Activated CD8-positive, alpha-beta T cell treated with anti-CD3 and anti-CD28 coated beads for 36 hours (primary cell): ENCODE measurements at regions not wholly inside any gene's neighbourhood (a gene's known extent, or its start where the extent isn't known, plus 50 kb on each side); places are given as distances from the start of the nearest gene placed in this dataset.

Experiments
- ATAC-seq: fragments of 200-7000 bp; cut with Tn5 transposase; one replicate; pipeline ENCODE4 v1.10.0; 2021; ENCODE audit warnings: mild to moderate bottlenecking, moderate library complexity
- CTCF ChIA-PET: fragments of 350-600 bp; sonication (Branson Sonifier 250); formaldehyde crosslinking; loops from one replicate; lab custom pipeline; 2021; ENCODE audit warnings: antibody characterized with exemption; lab: Charles Lee
- POLR2A ChIA-PET: fragments of 350-600 bp; sonication (Branson Sonifier 250); formaldehyde crosslinking; loops from one replicate; lab custom pipeline; 2021; ENCODE audit warnings: antibody characterized with exemption; lab: Charles Lee
- DNase-seq: peaks from one replicate; pipeline ENCODE4 v3.0.0-alpha.2; 2020
- H3K27ac Mint-ChIP-seq: one replicate; pipeline ENCODE4 v1.8.0; 2021; ENCODE audit warnings: mild to moderate bottlenecking, mixed read lengths
- H3K27me3 Mint-ChIP-seq: one replicate; pipeline ENCODE4 v1.8.0; 2021; ENCODE audit warnings: mixed read lengths
- H3K36me3 Mint-ChIP-seq: one replicate; pipeline ENCODE4 v1.8.0; 2021; ENCODE audit warnings: low read depth, mixed read lengths
- H3K4me1 Mint-ChIP-seq: one replicate; pipeline ENCODE4 v1.8.0; 2021; ENCODE audit warnings: low read depth, mixed read lengths
- H3K4me3 Mint-ChIP-seq: one replicate; pipeline ENCODE4 v1.8.0; 2021; ENCODE audit warnings: mild to moderate bottlenecking, moderate library complexity, mixed read lengths
- H3K9me3 Mint-ChIP-seq: one replicate; pipeline ENCODE4 v1.8.0; 2021; ENCODE audit warnings: mixed read lengths
- intact Hi-C: fragments of 100-400 bp; cut with micrococcal nuclease; formaldehyde crosslinking; loops from one replicate; pipeline ENCODE4 v1.10.0; 2022
- TF ChIP-seq, protein P1 (sequence below): fragments of 200-600 bp; IDR thresholded peaks from one replicate; pipeline ENCODE4 v1.8.0; 2022; ENCODE audit warnings: antibody characterized with exemption, mild to moderate bottlenecking

DNA sequence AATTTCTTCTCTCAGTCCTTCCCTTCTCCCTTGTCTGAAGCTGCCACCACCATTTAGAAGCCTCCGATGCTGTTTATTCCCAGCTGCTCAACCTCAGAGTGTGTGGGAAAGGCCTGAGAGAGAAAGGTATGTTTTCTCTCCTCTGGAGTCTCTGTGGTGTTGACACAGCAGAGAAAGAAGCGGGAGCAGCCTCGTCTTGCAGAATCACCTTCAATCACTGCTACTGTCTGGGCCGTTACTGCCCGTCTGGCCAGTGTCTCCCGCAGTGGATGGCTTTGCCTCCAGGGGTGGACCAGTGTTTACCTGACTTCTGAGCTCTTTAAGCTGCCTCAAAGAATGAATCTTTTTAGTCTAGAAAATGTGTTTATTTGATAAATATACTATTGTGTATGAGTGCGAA lies 148.9 kb upstream of the FAM47C start:
- intact Hi-C loops = no loop called here
- H3K4me1 Mint-ChIP-seq = no peaks in the 10 kb centered on the region
- H3K27ac Mint-ChIP-seq = no peak overlapping the region
- H3K27me3 Mint-ChIP-seq = no peaks in the 10 kb centered on the region
- TF ChIP-seq, protein P1, sequence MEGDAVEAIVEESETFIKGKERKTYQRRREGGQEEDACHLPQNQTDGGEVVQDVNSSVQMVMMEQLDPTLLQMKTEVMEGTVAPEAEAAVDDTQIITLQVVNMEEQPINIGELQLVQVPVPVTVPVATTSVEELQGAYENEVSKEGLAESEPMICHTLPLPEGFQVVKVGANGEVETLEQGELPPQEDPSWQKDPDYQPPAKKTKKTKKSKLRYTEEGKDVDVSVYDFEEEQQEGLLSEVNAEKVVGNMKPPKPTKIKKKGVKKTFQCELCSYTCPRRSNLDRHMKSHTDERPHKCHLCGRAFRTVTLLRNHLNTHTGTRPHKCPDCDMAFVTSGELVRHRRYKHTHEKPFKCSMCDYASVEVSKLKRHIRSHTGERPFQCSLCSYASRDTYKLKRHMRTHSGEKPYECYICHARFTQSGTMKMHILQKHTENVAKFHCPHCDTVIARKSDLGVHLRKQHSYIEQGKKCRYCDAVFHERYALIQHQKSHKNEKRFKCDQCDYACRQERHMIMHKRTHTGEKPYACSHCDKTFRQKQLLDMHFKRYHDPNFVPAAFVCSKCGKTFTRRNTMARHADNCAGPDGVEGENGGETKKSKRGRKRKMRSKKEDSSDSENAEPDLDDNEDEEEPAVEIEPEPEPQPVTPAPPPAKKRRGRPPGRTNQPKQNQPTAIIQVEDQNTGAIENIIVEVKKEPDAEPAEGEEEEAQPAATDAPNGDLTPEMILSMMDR = no peak
- H3K9me3 Mint-ChIP-seq = no peaks in the 10 kb centered on the region
- H3K36me3 Mint-ChIP-seq = no peaks in the 10 kb centered on the region
- ChIA-PET POLR2A (no interaction called here), CTCF (no interaction called here)
- H3K4me3 Mint-ChIP-seq = no peak overlapping the region
- ATAC-seq = no peak
- no peak for DNase-seq

DNA sequence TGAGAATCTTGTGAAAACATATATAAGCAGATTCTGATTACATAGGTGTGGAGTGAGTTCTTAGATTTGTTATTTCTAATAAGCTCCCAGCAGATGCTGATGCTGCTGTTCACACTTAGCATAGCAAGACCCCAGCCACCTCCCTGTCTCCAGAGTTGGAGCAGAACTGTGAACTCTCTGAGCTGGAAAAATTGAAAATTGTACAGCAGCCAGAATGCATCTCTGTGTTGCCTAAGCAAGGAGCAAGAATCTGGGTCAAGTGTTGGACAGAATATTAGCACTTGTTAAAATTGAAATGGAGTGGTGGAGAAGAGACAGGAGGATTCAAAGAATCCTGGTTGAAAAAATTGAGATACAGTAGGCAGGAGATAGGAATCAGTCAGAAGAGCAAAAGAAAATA lies 146.6 kb upstream of the FAM47C start:
- Mint-ChIP-seq H3K4me3 (no peak overlapping the region), H3K36me3 (no peaks in the 10 kb centered on the region), H3K27ac (no peak overlapping the region), H3K4me1 (no peaks in the 10 kb centered on the region), H3K27me3 (no peaks in the 10 kb centered on the region), H3K9me3 (no peaks in the 10 kb centered on the region)
- ChIA-PET CTCF (no interaction called here), POLR2A (no interaction called here)
- ATAC-seq (no peak), DNase-seq (no peak)
- intact Hi-C loops = no loop called here
- TF ChIP-seq, protein P1 = no peak

DNA sequence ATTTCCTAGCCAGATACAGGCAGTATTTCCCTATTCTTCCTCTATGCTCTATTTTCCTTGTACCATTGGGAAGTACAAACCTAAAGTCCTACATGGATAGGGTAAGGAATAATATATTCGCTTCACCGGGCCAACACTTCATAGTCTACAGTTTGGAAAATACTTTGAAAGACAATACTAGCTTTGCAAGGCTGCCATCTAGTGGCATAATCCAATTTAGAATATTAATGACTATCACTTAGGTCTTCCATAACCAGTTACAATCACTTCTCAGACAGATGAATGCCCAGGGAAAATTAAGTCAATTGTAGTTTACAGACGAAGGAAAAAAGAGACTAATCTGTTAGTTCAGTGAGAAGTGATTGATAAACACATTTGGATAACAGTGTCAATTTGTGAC lies 141.0 kb upstream of the FAM47C start:
- POLR2A ChIA-PET = no interaction called here
- TF ChIP-seq, protein P1 = peak; percentile 27
- H3K36me3 Mint-ChIP-seq = no peaks in the 10 kb centered on the region
- no peaks in the 10 kb centered on the region for H3K4me1 Mint-ChIP-seq
- no peaks in the 10 kb centered on the region for H3K27me3 Mint-ChIP-seq
- no peak overlapping the region for H3K4me3 Mint-ChIP-seq
- ATAC-seq (no peak), DNase-seq (no peak)
- H3K27ac Mint-ChIP-seq = no peak overlapping the region
- H3K9me3 Mint-ChIP-seq = no peaks in the 10 kb centered on the region
- CTCF ChIA-PET = interaction anchor here (1.1 kb wide), 1 partner anchor 13 kb away, joined by 3 read pairs; no protein-coding TSS in a partner anchor
- intact Hi-C loops = no loop called here

DNA sequence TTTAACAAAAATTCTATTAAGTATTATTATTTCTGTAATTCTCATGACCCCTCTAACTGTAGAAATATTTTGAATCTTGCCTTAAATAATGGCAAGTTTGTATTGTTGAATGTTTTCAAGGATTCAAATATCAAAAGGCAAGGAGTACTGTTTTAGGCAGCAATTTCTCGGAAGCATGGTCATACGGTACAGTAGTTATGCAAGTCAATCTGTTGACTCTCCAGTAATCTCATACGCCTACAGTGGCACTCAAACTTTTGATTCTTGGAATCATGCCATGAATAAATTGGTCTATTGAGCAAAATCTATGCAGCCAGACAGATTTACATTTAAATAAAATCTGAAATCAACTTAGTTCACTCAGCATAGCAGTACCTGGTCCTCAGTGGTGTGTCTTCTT lies 139.6 kb upstream of the FAM47C start:
- Mint-ChIP-seq H3K27ac (no peak overlapping the region), H3K36me3 (no peaks in the 10 kb centered on the region), H3K4me1 (no peaks in the 10 kb centered on the region), H3K9me3 (no peaks in the 10 kb centered on the region), H3K4me3 (no peak overlapping the region), H3K27me3 (no peaks in the 10 kb centered on the region)
- POLR2A ChIA-PET = no interaction called here
- no peak for ATAC-seq
- CTCF ChIA-PET = no interaction called here
- TF ChIP-seq, protein P1 = no peak
- DNase-seq = no peak
- intact Hi-C loops = no loop called here

DNA sequence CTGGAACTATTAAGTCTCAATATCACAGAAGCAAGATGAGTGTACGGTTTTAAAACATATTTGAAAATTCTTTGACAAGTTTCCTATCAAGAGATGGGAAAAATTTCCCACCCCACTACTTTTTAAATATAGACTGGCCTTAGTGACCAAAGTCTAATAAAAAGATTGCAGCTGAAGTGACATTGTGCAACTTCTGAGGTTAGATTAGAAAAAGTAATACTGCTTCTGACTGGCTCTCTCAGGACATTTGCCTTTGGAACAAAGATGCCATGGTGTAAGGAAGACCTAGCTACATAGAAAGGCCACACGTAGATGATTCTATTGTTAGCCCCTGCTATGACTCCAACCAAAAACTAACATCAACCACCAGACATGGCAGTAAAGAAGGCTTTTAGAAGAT lies 138.7 kb upstream of the FAM47C start:
- no peak for ATAC-seq
- H3K9me3 Mint-ChIP-seq = no peaks in the 10 kb centered on the region
- H3K27me3 Mint-ChIP-seq = no peaks in the 10 kb centered on the region
- TF ChIP-seq, protein P1 = no peak
- no peak for DNase-seq
- no peaks in the 10 kb centered on the region for H3K4me1 Mint-ChIP-seq
- intact Hi-C loops = no loop called here
- H3K36me3 Mint-ChIP-seq = no peaks in the 10 kb centered on the region
- no peak overlapping the region for H3K27ac Mint-ChIP-seq
- ChIA-PET CTCF (no interaction called here), POLR2A (no interaction called here)
- no peak overlapping the region for H3K4me3 Mint-ChIP-seq
